Fibroblast of mammary gland (primary cell): ENCODE measurements at regions not wholly inside any gene's neighbourhood (a gene's known extent, or its start where the extent isn't known, plus 50 kb on each side); places are given as distances from the start of the nearest gene placed in this dataset.

Experiments
- DNase-seq: peaks from one replicate; pipeline ENCODE4 v3.0.0-alpha.2; 2010; ENCODE audit warnings: low read depth
- H3K4me3 ChIP-seq: 2 replicates; pipeline ENCODE4 v1.5.1; 2011; ENCODE audit warnings: low read depth, mild to moderate bottlenecking, low read length, moderate library complexity; ENCODE audit not compliant: control insufficient read depth
- CTCF ChIP-seq: conservative IDR thresholded peaks from 2 replicates; pipeline ENCODE4 v1.5.1; 2011; ENCODE audit warnings: low read depth, low read length, inconsistent platforms; ENCODE audit not compliant: control insufficient read depth, insufficient read depth

DNA sequence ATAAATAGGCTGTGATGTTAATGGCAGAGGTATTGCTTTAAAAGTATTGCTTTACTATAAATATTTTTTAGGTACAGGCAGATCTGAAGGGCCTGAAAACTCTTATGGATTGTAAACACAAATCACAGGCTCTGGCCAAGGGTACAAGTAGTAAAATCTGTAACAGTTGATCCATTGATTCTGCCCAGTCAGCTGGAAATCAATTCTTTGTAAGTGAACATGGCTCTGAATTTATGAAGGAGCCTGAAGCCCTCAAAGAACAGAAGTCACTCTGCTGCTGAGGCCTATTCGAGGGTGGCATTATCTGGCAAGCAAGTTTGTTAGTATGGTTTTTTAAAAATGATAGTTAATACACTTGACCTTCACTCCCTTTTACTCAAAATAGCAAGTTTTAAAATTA, 834.0 kb upstream of the TMPRSS15 start:
- DNase-seq: no peak
- TF ChIP-seq CTCF: no peak
- no peak overlapping the region for H3K4me3 ChIP-seq

DNA sequence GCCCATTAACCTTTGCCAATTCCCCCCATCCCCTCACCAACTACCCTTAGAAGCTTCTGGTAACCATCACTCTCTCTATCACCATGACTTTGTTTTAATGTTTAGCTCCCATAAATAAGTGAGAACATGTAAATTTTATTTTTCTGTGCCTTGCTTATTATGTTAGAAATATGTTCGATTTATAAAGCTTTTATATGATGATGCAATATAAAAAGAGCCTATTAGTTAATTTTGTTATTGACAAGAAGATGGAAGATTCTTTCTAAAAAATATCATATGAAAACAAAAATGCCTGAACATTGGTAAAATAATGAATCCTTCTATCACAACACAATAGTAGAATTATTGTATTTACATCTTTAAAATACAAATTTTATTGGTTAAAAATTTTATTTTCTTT, 836.1 kb upstream of the TMPRSS15 start:
- DNase-seq: no peak
- TF ChIP-seq CTCF: no peak

GRCh38 chr21:19244502-19245187, 841.1 kb upstream of the TMPRSS15 start:
- no peak for TF ChIP-seq CTCF
- DNase-seq: no peak
- H3K4me3 ChIP-seq: no peak overlapping the region

More for the DNA sequence above, 836.1 kb upstream of the TMPRSS15 start:
- H3K4me3 ChIP-seq: no peak overlapping the region

DNA sequence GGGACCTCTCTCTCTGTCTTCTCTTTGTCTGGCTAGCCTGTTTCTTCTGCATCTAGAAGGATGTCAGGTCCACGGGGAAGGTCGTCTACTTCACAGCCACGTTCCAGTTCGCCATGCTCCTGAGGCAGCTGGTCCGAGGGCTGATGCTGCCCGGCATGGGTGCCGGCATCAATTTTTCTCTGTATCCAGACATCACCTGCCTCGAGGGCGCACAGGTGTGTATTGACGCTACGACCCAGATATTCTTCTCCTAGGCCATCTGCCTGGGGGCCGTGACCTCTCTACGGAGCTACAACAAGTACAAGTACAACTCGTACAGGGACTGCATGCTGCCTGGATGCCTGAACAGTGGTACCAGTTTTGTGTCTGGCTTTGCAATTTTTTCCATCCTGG, 841.6 kb upstream of the TMPRSS15 start:
- no peak for TF ChIP-seq CTCF
- H3K4me3 ChIP-seq: no peak overlapping the region
- no peak for DNase-seq

GRCh38 chr21:19246018-19246417, 842.4 kb upstream of the TMPRSS15 start:
- TF ChIP-seq CTCF: no peak
- no peak overlapping the region for H3K4me3 ChIP-seq
- DNase-seq: no peak

DNA sequence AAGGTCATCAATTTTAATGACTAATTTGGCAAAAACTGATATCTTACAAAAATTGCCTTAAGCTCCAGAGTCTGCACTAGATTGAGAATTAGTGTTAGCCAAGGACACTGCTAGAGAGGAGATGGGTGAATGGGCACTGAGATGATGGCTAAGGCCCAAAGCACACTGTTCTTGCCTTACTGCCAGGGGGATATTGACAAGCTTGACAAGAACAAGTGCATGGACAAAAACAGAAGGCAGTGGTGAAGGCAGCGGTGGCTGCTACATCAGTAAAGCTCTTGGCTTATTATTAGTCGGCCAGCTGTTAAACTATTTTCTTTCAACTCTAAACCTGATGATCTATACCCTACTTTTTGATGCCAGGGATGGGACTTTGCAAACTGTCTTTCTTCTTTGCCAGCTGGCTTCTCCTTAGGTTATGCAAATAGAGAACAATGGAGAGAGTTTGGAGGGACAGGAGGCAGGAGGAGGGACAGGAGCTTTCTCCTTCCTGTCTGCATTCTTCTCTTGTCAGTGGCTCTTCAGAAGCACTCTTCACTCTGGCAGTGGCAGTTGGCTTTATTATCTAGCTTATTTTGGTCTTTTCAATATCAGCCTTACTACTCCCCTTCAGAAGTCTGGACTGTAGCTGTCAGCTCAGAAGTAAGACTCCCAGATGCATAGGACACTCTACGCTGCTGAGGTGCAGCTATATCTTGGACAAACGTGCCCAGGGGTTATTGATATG, 853.5 kb upstream of the TMPRSS15 start:
- no peak for DNase-seq
- no peak for TF ChIP-seq CTCF
- H3K4me3 ChIP-seq: no peak overlapping the region
